ENCODE measurements at regions not wholly inside any gene's neighbourhood (a gene's known extent, or its start where the extent isn't known, plus 50 kb on each side); places are given as distances from the start of the nearest gene placed in this dataset.

GRCh38 chr1:221903594-221903993 lies 161.7 kb upstream of the DUSP10 start:
- TF ChIP-seq POLR2A (IDR thresholded peaks at IDR 0.05; ENCODE audit: low read length) (no peak), GATA1 (IDR thresholded peaks at IDR 0.05; ENCODE audit: low read depth, low read length) (no peak)
